Esophagus muscularis mucosa (tissue), 3 donors: ENCODE measurements at regions not wholly inside any gene's neighbourhood (a gene's known extent, or its start where the extent isn't known, plus 50 kb on each side); places are given as distances from the start of the nearest gene placed in this dataset.

Source experiments
- EP300 ChIP-seq: sonication (generic); formaldehyde crosslinking; IDR thresholded peaks from one replicate; pipeline ENCODE4 v1.6.1; 2017; ENCODE audit warnings: antibody characterized with exemption
- TF ChIP-seq, protein P1 (sequence below), 3 experiments: fragments of 200-600 bp in 2 of 3; fragments of 450-650 bp in 1 of 3; sonication (generic) in 2 of 3; IDR thresholded peaks; one replicate each; pipeline ENCODE4 v1.5.1; 2017 to 2019; ENCODE audit warnings: antibody characterized with exemption in 3 of 3, mild to moderate bottlenecking in 2 of 3, moderate library complexity in 1 of 3

DNA sequence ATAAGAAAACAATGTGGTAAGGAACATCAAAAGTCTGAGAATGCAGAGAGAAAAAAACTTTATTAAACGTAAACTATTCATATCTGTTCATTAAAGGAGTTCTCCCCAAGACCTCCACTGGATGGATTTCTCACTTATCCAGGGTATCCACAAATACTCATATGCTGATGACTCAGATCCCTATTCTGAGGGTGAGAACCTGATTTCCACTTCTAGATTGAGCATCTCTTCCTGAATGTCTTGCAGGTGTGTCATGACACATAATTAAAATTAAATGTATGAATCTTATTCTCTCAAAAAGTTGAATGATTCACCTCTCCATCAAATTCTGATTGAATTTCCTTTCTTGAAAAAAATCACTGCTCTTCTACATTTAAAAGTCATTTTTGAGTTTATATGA is 199.9 kb downstream of the MFSD1 start:
- TF ChIP-seq, protein P1, sequence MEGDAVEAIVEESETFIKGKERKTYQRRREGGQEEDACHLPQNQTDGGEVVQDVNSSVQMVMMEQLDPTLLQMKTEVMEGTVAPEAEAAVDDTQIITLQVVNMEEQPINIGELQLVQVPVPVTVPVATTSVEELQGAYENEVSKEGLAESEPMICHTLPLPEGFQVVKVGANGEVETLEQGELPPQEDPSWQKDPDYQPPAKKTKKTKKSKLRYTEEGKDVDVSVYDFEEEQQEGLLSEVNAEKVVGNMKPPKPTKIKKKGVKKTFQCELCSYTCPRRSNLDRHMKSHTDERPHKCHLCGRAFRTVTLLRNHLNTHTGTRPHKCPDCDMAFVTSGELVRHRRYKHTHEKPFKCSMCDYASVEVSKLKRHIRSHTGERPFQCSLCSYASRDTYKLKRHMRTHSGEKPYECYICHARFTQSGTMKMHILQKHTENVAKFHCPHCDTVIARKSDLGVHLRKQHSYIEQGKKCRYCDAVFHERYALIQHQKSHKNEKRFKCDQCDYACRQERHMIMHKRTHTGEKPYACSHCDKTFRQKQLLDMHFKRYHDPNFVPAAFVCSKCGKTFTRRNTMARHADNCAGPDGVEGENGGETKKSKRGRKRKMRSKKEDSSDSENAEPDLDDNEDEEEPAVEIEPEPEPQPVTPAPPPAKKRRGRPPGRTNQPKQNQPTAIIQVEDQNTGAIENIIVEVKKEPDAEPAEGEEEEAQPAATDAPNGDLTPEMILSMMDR (IDR thresholded peaks at IDR 0.05), result no peak
- TF ChIP-seq EP300, result no peak
